OCI-LY1 (cell line): ENCODE measurements at regions not wholly inside any gene's neighbourhood (a gene's known extent, or its start where the extent isn't known, plus 50 kb on each side); places are given as distances from the start of the nearest gene placed in this dataset.
"Not testable (repeated sequence)": the region's sequence is repeated elsewhere in the genome, so short reads cannot be mapped to it uniquely, and the experiment has no call there.

Source experiments
- EZH2 ChIP-seq: fragments of 200-600 bp; sonication (generic), shearing (Covaris generic); IDR thresholded peaks from 2 replicates; pipeline ENCODE4 v1.8.0; 2017; ENCODE audit warnings: borderline replicate concordance, mixed run types, mild to moderate bottlenecking, antibody characterized with exemption, low read length, moderate library complexity, mixed read lengths
- TF ChIP-seq, protein P1 (sequence below): fragments of 200-600 bp; sonication (generic), shearing (Covaris generic); IDR thresholded peaks from 2 replicates; pipeline ENCODE4 v1.5.1; 2017; ENCODE audit warnings: mild to moderate bottlenecking, antibody characterized with exemption, low read length, moderate library complexity, mixed read lengths

- TF ChIP-seq, protein P1, sequence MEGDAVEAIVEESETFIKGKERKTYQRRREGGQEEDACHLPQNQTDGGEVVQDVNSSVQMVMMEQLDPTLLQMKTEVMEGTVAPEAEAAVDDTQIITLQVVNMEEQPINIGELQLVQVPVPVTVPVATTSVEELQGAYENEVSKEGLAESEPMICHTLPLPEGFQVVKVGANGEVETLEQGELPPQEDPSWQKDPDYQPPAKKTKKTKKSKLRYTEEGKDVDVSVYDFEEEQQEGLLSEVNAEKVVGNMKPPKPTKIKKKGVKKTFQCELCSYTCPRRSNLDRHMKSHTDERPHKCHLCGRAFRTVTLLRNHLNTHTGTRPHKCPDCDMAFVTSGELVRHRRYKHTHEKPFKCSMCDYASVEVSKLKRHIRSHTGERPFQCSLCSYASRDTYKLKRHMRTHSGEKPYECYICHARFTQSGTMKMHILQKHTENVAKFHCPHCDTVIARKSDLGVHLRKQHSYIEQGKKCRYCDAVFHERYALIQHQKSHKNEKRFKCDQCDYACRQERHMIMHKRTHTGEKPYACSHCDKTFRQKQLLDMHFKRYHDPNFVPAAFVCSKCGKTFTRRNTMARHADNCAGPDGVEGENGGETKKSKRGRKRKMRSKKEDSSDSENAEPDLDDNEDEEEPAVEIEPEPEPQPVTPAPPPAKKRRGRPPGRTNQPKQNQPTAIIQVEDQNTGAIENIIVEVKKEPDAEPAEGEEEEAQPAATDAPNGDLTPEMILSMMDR, result not testable (repeated sequence)
- not testable (repeated sequence) for TF ChIP-seq EZH2
These were observed 92.4 kb downstream of the OTOP1 start for GRCh38 chr4:4134368-4134767.
